SIG-M5 (cell line): ENCODE measurements at regions not wholly inside any gene's neighbourhood (a gene's known extent, or its start where the extent isn't known, plus 50 kb on each side); places are given as distances from the start of the nearest gene placed in this dataset.

Experiments used
- DNase-seq: peaks from one replicate; lab custom pipeline; 2025; lab: John Stamatoyannopoulos, UW

DNA sequence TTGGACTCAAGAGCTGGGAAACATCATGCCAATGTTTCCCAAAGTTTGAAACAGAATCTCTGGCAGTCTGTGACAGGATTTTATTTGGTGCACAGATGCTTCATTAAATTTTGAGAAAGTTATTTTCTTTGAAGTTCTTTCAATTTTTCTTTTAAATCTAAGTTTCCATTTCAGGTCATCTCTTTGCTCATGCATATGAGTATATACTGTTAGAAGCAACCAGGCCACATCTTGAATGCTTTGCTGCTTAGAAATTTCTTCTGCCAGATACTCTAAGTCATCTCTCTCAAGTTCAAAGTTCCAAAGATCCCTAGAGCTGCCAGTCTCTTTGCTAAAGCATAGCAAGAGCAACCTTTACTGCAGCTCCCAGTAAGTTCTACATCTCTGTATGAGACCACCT, 59.1 kb upstream of the CCDC28A start:
- no peak for DNase-seq

DNA sequence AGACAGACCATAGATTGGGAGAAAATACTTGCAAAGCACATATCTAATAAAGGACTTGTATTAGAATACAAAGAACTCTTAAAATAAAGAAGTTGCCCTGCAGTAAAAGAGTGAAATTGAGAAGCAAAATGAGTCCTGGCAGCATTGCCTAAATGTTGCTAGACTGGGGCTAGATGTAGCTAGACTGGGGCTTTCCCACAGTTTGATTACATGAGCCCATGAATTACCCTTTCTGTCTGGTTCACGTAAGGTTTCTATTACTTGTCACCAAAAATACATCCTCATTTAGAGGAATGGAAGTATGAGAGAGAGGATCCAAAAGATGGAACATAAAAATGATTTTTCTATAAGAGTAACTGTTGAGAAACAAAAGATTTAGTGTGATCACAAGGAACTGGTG, 57.6 kb upstream of the CCDC28A start:
- DNase-seq: no peak

DNA sequence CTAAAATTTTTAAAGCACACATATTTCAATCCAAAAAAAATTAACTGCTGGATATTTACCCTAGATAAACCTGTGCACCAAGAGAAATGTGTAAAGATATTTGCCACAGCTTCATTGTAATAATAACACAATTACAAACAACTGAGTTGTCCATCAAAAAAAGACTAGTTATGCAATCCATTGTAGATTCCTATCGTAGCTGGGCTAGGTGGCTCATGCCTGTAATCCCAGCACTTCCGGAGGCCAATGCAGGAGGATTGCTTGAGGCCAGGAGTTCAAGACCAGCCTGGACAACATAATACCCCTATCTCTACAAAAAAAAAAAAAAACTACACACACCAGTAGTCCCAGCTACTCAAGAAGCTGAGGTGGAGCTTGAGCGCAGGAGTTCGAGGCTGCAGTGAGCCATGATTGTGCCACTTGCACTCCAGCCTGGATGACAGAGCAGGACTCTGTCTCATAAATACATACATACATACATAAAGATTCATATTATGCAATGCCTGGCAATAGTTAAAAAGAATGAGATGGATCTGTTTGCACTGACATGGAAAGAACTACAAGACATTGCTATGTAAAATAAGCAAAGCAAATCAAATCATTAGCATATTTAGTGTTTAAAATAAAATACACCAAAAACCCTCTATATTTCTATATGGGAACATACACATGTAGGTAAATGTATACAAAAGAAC, 56.5 kb upstream of the CCDC28A start:
- no peak for DNase-seq

DNA sequence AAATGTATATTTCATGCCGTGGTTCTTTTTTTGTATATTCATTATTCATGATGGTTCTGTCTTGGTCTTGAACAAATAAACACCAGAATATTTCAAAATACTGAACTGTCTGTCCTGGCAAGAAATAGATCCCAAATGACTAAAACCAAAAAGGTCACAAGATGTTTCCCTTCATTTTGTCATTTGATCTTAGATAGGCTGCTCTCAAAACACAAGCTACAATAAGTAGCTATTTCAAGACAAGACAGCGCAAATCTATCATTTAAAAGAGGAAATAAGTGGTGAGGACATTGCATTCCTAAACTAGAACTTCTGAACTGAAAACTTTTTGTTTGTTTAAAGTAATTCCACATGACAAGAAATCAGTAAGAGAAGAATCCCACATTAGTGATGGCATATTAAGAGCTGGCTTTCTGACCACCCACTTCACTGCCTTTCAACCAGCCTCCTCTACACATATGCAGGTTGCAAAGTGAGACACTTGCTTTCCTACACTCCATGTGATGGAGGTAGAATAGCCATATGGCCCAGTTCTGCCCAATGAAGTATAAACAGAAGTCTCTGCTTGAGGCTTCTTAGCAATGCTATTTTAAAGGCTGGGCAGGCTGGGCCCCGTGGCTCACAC, 54.4 kb upstream of the CCDC28A start:
- no peak for DNase-seq

DNA sequence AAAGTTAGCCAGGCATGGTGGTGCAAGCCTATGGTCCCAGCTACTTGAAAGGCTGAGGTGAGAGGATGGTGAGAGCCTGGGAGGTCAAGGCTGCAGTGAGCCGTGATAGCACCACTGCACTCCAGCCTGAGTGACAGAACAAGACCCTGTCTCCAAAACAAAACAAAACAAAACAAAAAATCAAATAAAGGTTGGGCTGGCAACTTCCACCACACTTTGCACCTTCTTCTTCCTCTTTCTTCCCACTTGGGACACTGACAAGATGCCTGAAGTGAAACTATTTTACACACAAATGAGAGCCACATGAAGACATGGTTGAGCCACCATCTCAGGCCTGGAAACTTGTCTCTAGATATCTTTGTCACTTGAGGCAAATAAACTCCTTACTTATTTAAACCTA, 53.8 kb upstream of the CCDC28A start:
- DNase-seq: peak; percentile 12

DNA sequence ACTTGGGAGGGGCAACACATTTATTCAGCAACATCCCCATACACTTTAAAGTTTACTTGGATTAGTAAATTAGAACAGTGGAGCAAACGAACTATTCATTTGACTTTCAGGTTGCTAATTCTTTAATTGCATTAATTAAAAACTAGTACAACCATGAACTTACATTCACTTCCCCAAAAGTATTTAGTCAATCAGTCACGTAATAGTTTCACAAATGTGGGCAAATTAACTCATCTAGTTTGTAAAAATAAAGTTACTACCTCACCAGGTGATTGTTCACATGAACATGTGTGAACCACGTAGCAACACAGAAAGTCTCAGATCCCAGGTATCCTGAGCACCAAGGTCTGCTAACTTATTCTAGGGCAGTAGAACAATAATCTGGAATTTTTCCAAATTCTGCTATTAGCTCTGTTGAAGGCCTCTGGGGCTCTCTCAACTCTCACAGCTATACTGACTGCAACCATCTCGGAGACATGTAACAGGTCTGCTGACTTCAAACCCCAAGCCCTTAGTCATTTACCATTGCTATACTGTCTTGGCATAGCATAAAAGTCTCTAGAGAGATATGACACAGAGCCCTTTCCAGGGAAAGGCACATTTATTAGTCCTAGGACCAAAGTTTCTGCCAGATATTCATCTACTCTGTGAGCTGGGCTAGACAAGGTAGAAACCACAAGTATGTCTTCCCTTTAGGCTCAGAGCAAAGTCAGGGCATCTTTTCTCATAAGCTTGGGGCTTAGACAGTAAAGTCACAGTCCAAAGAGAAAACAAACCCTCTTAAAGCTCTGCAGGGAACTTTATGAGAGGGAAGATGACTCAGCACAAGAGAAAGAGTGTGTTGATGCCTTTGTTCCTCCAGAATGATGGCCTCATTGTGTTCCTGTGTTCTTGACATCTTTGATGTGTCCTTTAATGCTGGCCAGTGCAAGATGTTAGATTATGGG, 50.9 kb upstream of the CCDC28A start:
- DNase-seq: no peak
